Muscle of arm (tissue), 1 donor: ENCODE measurements at regions not wholly inside any gene's neighbourhood (a gene's known extent, or its start where the extent isn't known, plus 50 kb on each side); places are given as distances from the start of the nearest gene placed in this dataset.

Experiments used
- DNase-seq: peaks from one replicate; pipeline ENCODE4 v3.0.0-alpha.2; 2013

GRCh38 chr4:11183356-11183740 is 245.3 kb downstream of the HS3ST1 start:
- DNase-seq, result peak; percentile 14

DNA sequence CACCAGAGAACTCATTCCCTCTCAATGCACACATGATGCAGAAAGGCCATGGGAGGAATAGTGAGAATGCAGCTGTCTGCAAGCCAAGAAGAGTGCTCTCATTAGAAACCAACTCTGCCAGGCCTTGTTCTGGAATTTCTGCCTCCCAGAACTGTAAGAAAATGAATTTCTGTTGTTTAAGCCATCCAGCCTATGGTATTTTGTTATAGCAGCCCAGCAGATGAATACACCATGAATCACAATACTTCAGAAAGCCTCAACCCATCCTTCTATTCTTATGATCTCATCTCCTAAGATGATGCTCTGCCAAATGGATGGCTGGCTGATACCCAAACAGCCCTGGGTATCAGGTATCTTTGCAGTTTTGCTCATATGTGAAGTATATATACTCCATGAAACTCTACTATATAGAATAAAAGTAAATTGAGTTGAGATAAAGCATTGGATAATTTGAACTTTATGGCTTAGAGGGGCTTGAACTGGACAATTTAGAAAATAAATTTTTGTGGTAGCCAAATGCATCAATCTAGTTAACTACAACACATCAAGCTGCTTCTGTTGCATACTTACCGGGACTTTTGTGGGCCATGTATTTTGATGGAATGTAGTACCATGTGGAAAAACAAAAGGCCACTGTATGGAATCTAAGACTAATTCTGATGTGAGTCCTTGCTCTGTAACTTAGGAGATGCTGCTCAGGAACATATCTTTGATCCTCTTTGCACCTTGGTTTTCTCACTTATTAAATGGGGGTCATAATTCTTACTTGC is 245.9 kb downstream of the HS3ST1 start:
- no peak for DNase-seq

DNA sequence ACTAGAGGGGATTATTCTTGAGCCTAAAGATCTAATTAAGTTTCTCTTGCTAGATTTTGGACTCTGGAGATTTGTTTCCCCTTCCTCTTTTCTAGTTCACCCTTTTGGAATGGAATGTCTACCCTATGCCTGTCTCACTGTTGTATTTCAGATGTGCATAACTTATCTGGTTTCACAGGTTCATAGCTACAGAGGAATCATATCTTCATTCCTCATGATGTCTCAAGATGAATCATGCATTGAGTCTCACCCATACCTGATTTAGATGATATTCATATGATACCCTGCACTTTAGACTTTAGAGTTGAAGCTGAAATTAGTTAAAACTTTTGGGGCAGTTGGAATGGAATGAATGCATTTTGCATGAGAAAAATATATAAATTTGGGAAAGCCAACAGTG is 246.7 kb downstream of the HS3ST1 start:
- DNase-seq, result no peak

DNA sequence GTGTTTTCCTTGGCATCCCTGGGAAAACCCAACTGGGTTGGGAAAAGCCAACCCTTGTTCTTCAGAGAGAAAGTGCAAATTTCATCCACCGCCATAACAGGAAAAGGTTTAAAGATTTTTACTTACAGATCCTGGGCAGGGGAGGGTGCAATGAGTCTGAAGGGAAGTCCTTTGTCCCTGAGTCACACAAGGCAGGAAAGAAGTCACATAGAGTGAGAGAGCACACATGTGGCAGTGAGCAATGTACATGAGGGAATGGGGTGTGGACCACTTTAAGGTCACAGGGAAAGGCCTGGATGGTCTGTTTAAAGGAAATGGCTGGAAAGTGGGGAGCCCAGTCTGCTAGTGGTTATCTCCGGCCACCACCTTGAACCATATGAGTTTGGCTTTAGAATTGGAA is 248.9 kb downstream of the HS3ST1 start:
- no peak for DNase-seq

- DNase-seq, result no peak
Measured at GRCh38 chr4:11178433-11178832, 250.3 kb downstream of the HS3ST1 start.

- no peak for DNase-seq
Measured at GRCh38 chr4:11175374-11175773, 253.3 kb downstream of the HS3ST1 start.

GRCh38 chr4:11166606-11167005 is 262.1 kb downstream of the HS3ST1 start:
- DNase-seq, result no peak

DNA sequence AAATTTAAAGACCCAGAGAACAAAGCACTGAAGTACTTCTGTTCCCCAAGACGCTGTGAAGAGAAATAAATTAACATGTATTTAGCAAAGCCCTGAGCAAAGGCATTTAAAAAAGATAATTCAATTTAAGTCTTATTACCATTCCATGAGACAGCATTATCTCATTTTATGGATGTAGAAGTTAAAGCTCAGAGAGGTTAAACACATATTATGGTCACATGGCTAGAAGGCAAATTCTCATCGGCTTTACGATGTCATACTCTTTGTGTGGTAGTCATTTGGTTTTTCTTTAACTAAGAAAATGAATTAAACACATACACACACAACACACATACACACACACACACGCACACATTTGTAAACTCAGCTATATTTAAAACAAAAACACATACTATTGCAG is 262.7 kb downstream of the HS3ST1 start:
- no peak for DNase-seq

DNA sequence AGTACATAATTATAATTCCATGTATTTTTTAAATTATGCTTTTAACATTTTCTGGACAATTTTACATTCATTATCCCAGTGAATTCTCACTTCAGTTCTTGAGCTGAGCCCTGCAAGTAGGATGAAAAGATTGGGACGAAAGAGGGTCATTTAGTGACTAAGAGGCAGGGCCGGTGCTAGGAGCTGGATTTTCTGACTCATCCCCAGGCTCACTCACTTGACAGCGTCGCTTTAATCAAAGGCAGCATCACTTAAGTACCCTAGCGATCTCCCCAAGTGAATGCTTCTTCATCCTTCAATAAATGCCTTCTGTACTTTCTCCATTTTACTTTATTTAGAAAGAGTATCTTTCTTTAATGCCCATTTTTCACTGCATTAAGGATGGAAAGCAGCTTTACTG is 263.6 kb downstream of the HS3ST1 start:
- DNase-seq, result no peak

GRCh38 chr4:11160288-11160687 is 268.4 kb downstream of the HS3ST1 start:
- DNase-seq, result no peak

DNA sequence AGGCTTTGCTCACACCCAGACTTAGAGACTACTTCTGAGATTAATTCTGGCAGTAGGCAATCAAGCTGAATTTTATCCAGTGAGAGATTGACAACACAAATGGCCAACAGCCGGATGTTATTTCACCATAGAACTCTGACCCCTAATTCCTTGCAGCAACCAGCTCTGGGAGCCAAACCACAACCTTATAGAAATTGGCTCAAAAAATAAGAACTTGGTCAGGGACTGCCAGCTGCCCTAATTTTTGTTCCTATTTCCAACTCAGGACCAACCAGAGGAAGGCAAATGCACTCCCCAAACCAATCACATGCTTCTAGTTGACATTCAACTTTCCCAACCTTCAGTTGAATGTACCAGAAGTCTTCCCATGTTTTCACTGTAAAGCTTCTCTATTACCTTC is 269.7 kb downstream of the HS3ST1 start:
- no peak for DNase-seq

GRCh38 chr4:11155208-11155867 is 273.4 kb downstream of the HS3ST1 start:
- DNase-seq, result peak; percentile 34

- DNase-seq, result no peak
Measured at GRCh38 chr4:11153171-11153750, 275.4 kb downstream of the HS3ST1 start.

- no peak for DNase-seq
Measured at GRCh38 chr4:11152684-11153083, 276.0 kb downstream of the HS3ST1 start.

- DNase-seq, result no peak
Measured at GRCh38 chr4:11151500-11151899, 277.2 kb downstream of the HS3ST1 start.

DNA sequence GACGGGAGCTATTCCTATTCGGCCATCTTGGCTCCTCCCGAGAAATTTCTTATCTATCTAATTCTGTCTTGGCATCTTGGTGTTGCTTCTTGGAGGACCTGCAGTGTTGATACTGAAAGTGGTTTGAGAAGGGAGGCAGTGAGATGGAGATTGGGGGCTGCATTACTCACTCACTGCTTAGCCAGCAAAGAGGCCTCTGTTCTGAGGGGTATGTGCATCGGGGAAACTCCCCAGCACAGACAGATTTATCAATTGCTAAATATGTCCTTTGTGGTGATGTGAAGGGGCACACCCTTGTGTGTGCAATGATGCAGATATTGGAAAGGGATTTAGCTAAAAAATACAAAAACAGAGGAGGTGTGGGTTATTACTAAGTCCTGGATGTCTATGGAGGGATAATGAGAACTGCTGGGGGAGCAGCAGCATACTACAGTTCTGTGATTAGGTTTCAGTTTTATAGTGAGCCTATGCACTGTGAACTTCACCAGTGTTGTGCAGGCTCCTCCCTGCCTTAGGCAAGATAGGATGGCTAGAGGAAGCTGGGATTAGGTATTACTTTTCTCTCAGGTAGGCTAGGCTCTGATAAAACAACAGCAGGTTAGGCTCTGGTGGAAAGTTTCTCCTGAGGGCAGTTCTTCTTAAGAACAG is 279.0 kb downstream of the HS3ST1 start:
- no peak for DNase-seq

DNA sequence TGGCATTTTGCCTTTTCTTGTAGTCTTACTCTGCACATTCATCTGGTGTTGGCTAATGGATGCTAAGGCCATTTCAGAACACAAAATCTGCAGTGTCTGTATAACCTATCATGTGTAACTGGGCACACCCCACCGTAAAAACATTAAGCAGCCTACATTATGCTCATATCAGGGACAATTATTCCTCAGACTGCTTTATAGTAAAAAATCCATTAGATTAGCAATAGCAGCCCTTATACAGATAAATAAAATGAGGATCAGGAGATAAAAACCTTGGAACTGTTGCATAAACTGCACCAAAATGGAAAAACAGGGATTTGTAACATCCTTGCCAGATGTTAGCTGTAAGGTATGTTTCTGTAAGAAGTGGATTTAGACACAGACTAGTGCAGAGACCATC is 288.8 kb downstream of the HS3ST1 start:
- no peak for DNase-seq

- DNase-seq, result no peak
Measured at GRCh38 chr4:11138964-11139363, 289.7 kb downstream of the HS3ST1 start.

DNA sequence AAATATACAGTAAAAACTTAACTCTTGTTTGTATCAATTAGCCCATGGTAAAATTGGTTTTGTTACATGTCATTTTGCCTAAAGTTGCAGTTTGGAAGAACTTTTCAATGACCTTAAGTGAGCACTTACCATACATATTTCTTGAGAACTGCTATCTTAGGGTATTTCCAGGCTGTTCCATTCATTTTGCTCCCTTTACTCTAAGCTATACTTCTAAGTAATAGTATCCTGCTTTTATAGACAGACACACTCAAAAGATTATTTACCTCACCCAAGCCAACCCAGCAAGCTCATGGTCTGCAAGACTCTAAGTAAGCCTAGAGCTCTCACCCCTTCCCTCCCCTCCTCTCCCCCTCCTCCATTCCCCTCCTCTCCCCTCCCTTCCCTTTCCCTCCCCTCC is 294.0 kb downstream of the HS3ST1 start:
- no peak for DNase-seq

DNA sequence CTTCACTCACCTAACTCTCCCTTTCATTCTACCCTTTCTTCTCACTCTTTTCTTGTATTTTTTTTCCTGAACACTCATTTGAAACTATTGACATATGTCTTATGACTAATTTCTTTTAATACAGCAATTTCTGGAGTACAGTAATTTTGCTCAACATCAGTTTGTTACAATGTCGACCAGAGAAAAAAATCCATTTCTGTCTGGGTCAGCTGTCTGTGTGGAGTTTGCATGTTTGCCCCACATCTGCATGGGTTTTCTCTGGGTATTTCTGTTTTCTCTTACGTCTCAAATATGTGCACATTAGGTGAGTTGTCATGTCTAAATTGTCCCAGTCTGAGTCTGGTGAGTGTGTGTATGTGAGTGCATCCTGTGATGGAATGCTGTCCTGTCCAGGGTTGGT is 294.8 kb downstream of the HS3ST1 start:
- DNase-seq, result no peak

- no peak for DNase-seq
Measured at GRCh38 chr4:11132478-11132877, 296.2 kb downstream of the HS3ST1 start.

DNA sequence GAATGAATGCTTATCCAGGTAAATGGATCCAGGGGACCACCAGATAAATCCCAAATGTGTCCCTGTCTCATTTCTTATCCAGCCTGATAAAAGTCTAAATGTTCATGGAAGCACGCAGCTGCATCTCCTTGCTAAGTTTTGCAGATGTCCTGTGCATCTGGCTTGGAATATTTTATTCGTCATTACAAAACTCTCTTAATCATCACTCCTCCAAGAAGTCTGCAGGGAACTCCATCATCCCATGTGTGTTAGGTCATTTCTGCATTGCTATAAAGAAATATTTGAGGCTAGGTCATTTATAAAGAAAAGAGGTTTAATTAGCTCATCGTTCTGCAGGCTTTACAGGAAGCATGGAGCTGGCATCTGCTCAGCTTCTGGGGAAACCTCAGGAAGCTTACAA is 297.2 kb downstream of the HS3ST1 start:
- DNase-seq, result no peak
